Kidney epithelial cell (primary cell): ENCODE measurements at regions not wholly inside any gene's neighbourhood (a gene's known extent, or its start where the extent isn't known, plus 50 kb on each side); places are given as distances from the start of the nearest gene placed in this dataset.

Experiments used
- DNase-seq: peaks from one replicate; pipeline ENCODE4 v3.0.0-alpha.2; 2010; ENCODE audit warnings: low read depth
- H3K27me3 ChIP-seq: 2 replicates; pipeline ENCODE4 v1.6.0; 2011; ENCODE audit warnings: low read length; ENCODE audit not compliant: control insufficient read depth, insufficient read depth
- H3K36me3 ChIP-seq: 2 replicates; pipeline ENCODE4 v1.5.1; 2011; ENCODE audit warnings: low read length; ENCODE audit not compliant: control insufficient read depth, insufficient read depth
- H3K4me3 ChIP-seq: 2 replicates; pipeline ENCODE4 v1.5.1; 2011; ENCODE audit warnings: low read depth, mild to moderate bottlenecking, control low read depth, low read length
- TF ChIP-seq, protein P1 (sequence below): IDR thresholded peaks from 2 replicates; pipeline ENCODE4 v1.5.1; 2011; ENCODE audit warnings: mild to moderate bottlenecking, moderate library complexity, low read length, control low read depth, inconsistent platforms; ENCODE audit not compliant: insufficient read depth, poor library complexity, severe bottlenecking

DNA sequence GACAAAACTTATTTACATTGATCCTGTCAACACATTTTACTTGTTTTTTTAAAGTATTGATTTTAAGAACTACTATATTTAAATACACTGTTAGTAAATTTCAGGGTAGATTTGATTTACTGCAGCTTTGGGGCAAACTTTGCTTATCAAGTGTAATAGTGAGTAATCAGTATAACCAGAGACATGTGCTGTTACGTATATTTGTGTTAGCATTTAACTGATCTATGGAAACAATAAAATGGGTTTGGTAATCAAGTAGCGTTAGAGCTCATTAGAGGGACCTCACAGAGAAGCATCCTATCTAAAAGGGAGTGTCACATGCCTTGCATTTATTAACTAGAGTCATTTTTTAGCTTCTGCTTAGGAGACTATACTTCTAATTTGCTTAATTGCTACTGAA lies 131.5 kb upstream of the ALCAM start:
- TF ChIP-seq, protein P1, sequence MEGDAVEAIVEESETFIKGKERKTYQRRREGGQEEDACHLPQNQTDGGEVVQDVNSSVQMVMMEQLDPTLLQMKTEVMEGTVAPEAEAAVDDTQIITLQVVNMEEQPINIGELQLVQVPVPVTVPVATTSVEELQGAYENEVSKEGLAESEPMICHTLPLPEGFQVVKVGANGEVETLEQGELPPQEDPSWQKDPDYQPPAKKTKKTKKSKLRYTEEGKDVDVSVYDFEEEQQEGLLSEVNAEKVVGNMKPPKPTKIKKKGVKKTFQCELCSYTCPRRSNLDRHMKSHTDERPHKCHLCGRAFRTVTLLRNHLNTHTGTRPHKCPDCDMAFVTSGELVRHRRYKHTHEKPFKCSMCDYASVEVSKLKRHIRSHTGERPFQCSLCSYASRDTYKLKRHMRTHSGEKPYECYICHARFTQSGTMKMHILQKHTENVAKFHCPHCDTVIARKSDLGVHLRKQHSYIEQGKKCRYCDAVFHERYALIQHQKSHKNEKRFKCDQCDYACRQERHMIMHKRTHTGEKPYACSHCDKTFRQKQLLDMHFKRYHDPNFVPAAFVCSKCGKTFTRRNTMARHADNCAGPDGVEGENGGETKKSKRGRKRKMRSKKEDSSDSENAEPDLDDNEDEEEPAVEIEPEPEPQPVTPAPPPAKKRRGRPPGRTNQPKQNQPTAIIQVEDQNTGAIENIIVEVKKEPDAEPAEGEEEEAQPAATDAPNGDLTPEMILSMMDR, result no peak
- no peak for DNase-seq
- no peaks in the 10 kb centered on the region for H3K36me3 ChIP-seq

DNA sequence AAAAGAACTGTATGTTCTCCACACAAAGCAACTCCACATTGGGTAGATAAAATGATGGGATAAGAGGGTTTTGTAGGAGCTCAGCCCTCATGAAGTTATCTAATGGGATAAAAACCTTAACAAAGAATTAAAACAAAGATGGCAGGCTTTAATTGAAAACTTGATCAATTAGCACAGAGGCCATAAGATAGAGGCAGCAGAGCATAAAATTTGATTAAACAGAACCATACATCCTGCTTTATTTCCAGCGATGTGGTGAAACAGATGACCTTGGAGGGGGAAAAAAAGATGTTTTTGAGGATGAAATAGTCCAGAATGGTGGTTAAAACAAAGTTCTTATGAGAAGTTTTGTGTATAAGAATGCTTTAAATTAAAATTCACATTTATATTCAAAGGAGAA lies 130.9 kb upstream of the ALCAM start:
- Histone ChIP-seq H3K36me3 (no peaks in the 10 kb centered on the region), H3K4me3 (no peak overlapping the region), H3K27me3 (no peaks in the 10 kb centered on the region)
- DNase-seq, result no peak
- TF ChIP-seq, protein P1, result no peak

More for the DNA sequence above, 131.5 kb upstream of the ALCAM start:
- Histone ChIP-seq H3K27me3 (no peaks in the 10 kb centered on the region), H3K4me3 (no peak overlapping the region)

DNA sequence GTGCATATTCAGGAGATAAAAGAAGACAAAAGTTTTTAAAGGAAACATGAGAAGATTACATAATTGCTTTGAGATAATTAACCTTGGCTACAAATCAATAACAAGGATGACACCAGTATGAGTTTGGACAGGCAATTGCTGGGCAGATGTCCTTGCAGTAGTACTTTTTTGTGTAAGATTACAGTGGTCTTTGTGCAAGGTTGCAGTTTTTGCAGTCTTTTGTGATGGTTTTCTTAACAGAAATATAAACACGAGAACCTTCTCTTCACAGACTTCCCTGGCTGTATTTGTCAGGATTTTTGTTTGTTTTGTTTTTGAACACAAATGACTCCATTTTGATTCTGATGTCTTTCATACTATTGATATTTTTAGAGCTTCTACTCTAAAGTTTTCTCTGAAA lies 128.3 kb upstream of the ALCAM start:
- DNase-seq, result no peak
- Histone ChIP-seq H3K36me3 (no peaks in the 10 kb centered on the region), H3K27me3 (no peaks in the 10 kb centered on the region)

DNA sequence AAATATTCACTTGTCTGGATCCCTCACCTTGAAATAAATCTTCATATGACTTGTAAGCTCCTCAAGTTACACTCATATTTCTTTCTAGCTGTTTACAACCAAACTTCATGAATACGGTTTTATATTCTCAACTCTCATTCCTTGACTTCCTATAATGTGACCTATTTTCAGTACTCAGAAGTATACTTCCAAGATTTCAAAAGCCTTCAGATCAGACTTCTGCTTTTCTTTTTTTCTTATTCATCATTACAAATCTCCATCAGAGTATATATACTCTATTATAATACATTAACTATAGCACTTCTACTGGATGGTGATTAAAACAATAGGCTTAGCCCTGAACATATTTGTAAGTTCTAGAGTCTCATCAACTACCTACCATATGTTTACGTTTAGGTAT lies 123.6 kb upstream of the ALCAM start:
- DNase-seq, result no peak
- no peaks in the 10 kb centered on the region for H3K27me3 ChIP-seq
- TF ChIP-seq, protein P1, result no peak
- no peak overlapping the region for H3K4me3 ChIP-seq
- H3K36me3 ChIP-seq, result no peaks in the 10 kb centered on the region

More for the DNA sequence above, 128.3 kb upstream of the ALCAM start:
- TF ChIP-seq, protein P1, result no peak
- no peak overlapping the region for H3K4me3 ChIP-seq

DNA sequence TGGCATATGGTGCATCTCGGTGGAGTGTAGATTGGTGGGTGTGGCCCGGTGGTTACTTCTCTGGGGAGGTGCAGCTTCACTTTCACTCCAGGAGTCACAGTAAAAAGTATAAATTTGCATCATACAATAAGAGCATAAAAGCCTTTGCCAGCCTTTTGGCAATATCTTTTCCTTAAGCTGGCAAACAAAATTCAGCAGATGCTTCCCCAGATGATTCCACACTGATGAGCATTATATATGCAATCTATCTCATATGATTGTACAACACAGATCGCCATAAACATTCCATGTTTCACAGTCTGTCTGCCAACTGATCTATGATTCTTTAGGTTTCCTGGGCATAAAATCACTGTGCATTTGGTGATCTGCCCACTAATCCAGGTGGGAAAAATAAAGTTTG lies 120.2 kb upstream of the ALCAM start:
- Histone ChIP-seq H3K27me3 (no peaks in the 10 kb centered on the region), H3K36me3 (no peaks in the 10 kb centered on the region), H3K4me3 (no peak overlapping the region)
- TF ChIP-seq, protein P1, result no peak
- DNase-seq, result no peak

DNA sequence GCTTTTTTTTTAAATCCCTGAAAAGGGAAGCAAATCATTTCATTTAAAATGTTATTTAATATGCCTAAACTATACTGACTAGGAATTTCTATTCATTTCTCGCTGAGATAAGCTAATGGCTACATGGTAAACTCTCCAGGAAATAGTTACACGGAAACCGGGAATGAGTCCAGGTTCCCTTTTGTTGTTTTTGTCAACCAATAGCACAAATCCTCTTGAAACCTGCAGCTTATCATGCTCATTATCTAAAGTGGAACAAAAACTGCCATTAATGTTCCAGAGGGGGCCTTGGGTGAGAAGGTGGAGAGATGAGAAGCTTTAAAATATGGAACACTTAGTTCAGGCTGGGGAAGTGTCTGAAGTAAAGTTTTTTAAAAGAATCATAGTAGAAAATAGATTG lies 113.5 kb upstream of the ALCAM start:
- TF ChIP-seq, protein P1, result no peak
- no peaks in the 10 kb centered on the region for H3K27me3 ChIP-seq
- H3K4me3 ChIP-seq, result no peak overlapping the region
- no peak for DNase-seq
- H3K36me3 ChIP-seq, result no peaks in the 10 kb centered on the region
